ENCODE measurements at regions not wholly inside any gene's neighbourhood (a gene's known extent, or its start where the extent isn't known, plus 50 kb on each side); places are given as distances from the start of the nearest gene placed in this dataset.

GRCh38 chr10:62545160-62546066 is 171.2 kb downstream of the ZNF365 start:
- Histone ChIP-seq H3K27me3 (no peaks in the 10 kb centered on the region), H3K9me3 (no peaks in the 10 kb centered on the region), H3K4me1 (peaks cover 6% of the 10 kb centered on the region), H3K4me3 (no peak overlapping the region), H3K36me3 (no peaks in the 10 kb centered on the region), H3K27ac (peak overlapping the region; percentile 19)
- ATAC-seq (peak; percentile 79), DNase-seq (no peak)
- TF ChIP-seq CTCF (IDR thresholded peaks at IDR 0.05): no peak
- intact Hi-C loops (cut with DNase I): no loop called here

GRCh38 chr10:62548686-62549085 is 174.5 kb downstream of the ZNF365 start:
- Histone ChIP-seq H3K9me3 (no peaks in the 10 kb centered on the region), H3K4me1 (peaks cover 6% of the 10 kb centered on the region), H3K4me3 (no peak overlapping the region), H3K27me3 (no peaks in the 10 kb centered on the region), H3K36me3 (no peaks in the 10 kb centered on the region), H3K27ac (no peak overlapping the region)
- intact Hi-C loops (cut with DNase I): no loop called here
- no peak for ATAC-seq
- no peak for TF ChIP-seq CTCF (IDR thresholded peaks at IDR 0.05)
- no peak for DNase-seq

- H3K4me3 ChIP-seq: no peak overlapping the region
- H3K27ac ChIP-seq: no peak overlapping the region
- H3K9me3 ChIP-seq: no peaks in the 10 kb centered on the region
- DNase-seq (no peak), ATAC-seq (no peak)
- H3K4me1 ChIP-seq: peaks cover 5% of the 10 kb centered on the region
- H3K27me3 ChIP-seq: no peaks in the 10 kb centered on the region
- TF ChIP-seq CTCF (IDR thresholded peaks at IDR 0.05): no peak
- intact Hi-C loops (cut with DNase I): no loop called here
- H3K36me3 ChIP-seq: no peaks in the 10 kb centered on the region
Measured at GRCh38 chr10:62550173-62550572, 176.0 kb downstream of the ZNF365 start.

- Histone ChIP-seq H3K36me3 (no peaks in the 10 kb centered on the region), H3K27ac (no peak overlapping the region), H3K9me3 (no peaks in the 10 kb centered on the region), H3K27me3 (no peaks in the 10 kb centered on the region), H3K4me1 (no peaks in the 10 kb centered on the region), H3K4me3 (no peak overlapping the region)
- DNase-seq (no peak), ATAC-seq (peak; percentile 77)
- peak; percentile 46 for TF ChIP-seq CTCF (IDR thresholded peaks at IDR 0.05)
- intact Hi-C loops (cut with DNase I): no loop called here
Measured at GRCh38 chr10:62554632-62555199, 180.5 kb downstream of the ZNF365 start.

GRCh38 chr10:62559481-62560200 is 185.5 kb downstream of the ZNF365 start:
- DNase-seq (no peak), ATAC-seq (no peak)
- no peak for TF ChIP-seq CTCF (IDR thresholded peaks at IDR 0.05)
- Histone ChIP-seq H3K9me3 (no peaks in the 10 kb centered on the region), H3K27me3 (no peaks in the 10 kb centered on the region), H3K4me3 (no peak overlapping the region), H3K36me3 (no peaks in the 10 kb centered on the region), H3K4me1 (no peaks in the 10 kb centered on the region), H3K27ac (no peak overlapping the region)
- intact Hi-C loops (cut with DNase I): no loop called here
